ENCODE measurements at regions not wholly inside any gene's neighbourhood (a gene's known extent, or its start where the extent isn't known, plus 50 kb on each side); places are given as distances from the start of the nearest gene placed in this dataset.

GRCh38 chrX:22934640-22935039, 65.1 kb upstream of the DDX53 start:
- H3K27me3 ChIP-seq (replicated peaks): no peaks in the 10 kb centered on the region
- TF ChIP-seq CTCF (IDR thresholded peaks at IDR 0.05; ENCODE audit: low read depth, low read length, missing control alignments): no peak
- H3K27ac ChIP-seq: no peak overlapping the region
- no peaks in the 10 kb centered on the region for H3K36me3 ChIP-seq (replicated peaks)
- DNase-seq: no peak
- no peak overlapping the region for H3K4me3 ChIP-seq (ENCODE audit: low read depth, low read length)
- in situ Hi-C loops (cut with HindIII; ENCODE audit: low pct_ligation_motif_present, low sequenced_read_pairs): no loop called here

- Histone ChIP-seq H3K4me3 (ENCODE audit: low read depth, low read length) (no peak overlapping the region), H3K27ac (no peak overlapping the region), H3K27me3 (replicated peaks) (no peaks in the 10 kb centered on the region), H3K36me3 (replicated peaks) (no peaks in the 10 kb centered on the region)
- DNase-seq: no peak
- in situ Hi-C loops (cut with HindIII; ENCODE audit: low pct_ligation_motif_present, low sequenced_read_pairs): no loop called here
- no peak for TF ChIP-seq CTCF (IDR thresholded peaks at IDR 0.05; ENCODE audit: low read depth, low read length, missing control alignments)
Measured at GRCh38 chrX:22944945-22945344, 54.8 kb upstream of the DDX53 start.

All from brain microvascular endothelial cell (primary cell).